Muscle layer of colon (tissue), 2 donors: ENCODE measurements at regions not wholly inside any gene's neighbourhood (a gene's known extent, or its start where the extent isn't known, plus 50 kb on each side); places are given as distances from the start of the nearest gene placed in this dataset.

Experiments
- H3K27ac ChIP-seq: one replicate; pipeline ENCODE4 v1.7.0; 2013; ENCODE audit warnings: low read depth, mild to moderate bottlenecking, low read length, moderate library complexity
- H3K27me3 ChIP-seq, 2 donors: one replicate each; pipeline ENCODE4 v1.7.0; 2013; ENCODE audit warnings: low read length in 2 of 2, mild to moderate bottlenecking in 2 of 2; ENCODE audit not compliant: insufficient read depth in 2 of 2, control insufficient read depth in 1 of 2
- H3K36me3 ChIP-seq: one replicate; pipeline ENCODE4 v1.7.0; 2013; ENCODE audit warnings: mild to moderate bottlenecking, low read length; ENCODE audit not compliant: insufficient read depth
- H3K4me1 ChIP-seq: one replicate; pipeline ENCODE4 v1.7.0; 2013; ENCODE audit warnings: mild to moderate bottlenecking, low read length; ENCODE audit not compliant: insufficient read depth
- H3K4me3 ChIP-seq, 2 donors: one replicate each; pipeline ENCODE4 v1.7.0; 2013; ENCODE audit warnings: low read length in 2 of 2, low read depth in 1 of 2, mild to moderate bottlenecking in 1 of 2, moderate library complexity in 1 of 2
- H3K9ac ChIP-seq: one replicate; pipeline ENCODE4 v1.7.0; 2013; ENCODE audit warnings: low read length
- H3K9me3 ChIP-seq: one replicate; pipeline ENCODE4 v1.7.0; 2013; ENCODE audit warnings: mild to moderate bottlenecking, low read length
- donor health status: abdominal sarcoma.
- donor health status: Adenocarcinoma of cecum.

DNA sequence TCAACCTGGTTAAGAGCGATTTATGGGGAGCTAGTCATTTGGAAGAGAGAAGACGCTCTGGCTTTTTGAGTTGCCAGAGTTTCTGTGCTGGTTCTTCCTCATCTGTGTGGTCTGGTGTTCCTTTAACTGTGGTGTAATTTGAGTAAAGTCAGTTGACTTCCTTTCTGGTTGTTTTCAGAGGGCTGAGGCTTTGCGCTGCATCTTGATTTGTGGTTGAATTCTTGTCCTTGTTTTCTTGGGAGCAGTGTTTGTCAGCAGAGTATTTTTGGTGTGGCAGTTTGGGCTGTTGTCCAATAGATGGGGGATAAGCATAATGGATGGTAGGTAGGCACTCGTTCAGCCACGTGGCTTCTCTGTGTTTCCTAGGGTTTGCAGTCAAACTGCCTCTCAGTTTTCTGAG, 2143.2 kb upstream of the TENM3 start:
- Histone ChIP-seq H3K4me1 (no peaks in the 10 kb centered on the region), H3K36me3 (no peaks in the 10 kb centered on the region), H3K27me3 (no peaks in the 10 kb centered on the region), H3K4me3 (no peak overlapping the region), H3K27ac (no peak overlapping the region), H3K9ac (no peak overlapping the region), H3K9me3 (no peaks in the 10 kb centered on the region)

DNA sequence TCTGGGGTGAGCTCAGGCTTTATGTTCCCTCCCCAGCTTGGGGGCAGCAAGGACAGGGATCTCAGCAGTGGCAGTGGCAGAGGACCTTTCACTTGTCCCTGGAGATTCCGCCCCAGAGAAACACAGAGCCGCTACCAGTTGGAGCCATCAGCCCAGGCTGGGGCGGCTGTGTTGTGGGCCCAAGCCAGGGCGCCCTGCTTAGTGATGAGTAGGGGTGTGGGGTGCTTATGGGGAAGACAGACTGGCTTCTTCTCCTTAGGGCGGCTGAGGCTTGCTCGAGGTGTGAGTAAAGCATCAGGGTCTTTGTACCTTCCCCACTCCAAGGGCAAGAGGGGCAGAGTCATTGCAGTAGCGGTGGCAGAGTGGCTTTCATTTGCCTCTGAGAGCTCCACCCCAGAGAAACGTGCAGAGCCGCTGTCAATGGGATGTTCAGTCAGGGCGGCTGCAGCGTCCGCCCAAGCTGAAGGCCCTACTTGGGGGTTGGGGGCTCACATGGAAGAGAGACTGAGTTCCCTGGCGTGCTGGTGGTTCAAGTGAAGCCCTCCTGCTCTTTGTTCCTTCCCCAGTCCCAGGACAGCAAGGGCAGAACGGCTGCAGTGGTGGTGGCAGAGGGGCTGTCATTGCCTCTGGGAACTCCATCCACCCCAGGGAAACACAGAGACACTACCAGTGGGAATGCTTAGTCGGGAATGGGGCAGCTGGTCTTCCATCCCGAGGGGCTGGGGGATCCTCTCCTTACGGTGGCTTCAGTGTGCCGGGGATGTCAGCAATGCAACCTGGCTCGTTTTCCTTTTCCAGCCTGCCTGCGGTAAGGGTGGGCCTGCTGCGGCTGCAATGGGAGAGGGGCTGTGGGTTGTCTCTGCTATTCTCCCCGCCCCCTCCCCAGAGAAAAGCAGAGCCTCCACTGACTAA, 2142.5 kb upstream of the TENM3 start:
- H3K4me3 ChIP-seq, result no peak overlapping the region
- no peaks in the 10 kb centered on the region for H3K9me3 ChIP-seq
- no peaks in the 10 kb centered on the region for H3K4me1 ChIP-seq
- no peak overlapping the region for H3K27ac ChIP-seq
- H3K36me3 ChIP-seq, result no peaks in the 10 kb centered on the region
- H3K27me3 ChIP-seq, result no peaks in the 10 kb centered on the region
- H3K9ac ChIP-seq, result no peak overlapping the region

DNA sequence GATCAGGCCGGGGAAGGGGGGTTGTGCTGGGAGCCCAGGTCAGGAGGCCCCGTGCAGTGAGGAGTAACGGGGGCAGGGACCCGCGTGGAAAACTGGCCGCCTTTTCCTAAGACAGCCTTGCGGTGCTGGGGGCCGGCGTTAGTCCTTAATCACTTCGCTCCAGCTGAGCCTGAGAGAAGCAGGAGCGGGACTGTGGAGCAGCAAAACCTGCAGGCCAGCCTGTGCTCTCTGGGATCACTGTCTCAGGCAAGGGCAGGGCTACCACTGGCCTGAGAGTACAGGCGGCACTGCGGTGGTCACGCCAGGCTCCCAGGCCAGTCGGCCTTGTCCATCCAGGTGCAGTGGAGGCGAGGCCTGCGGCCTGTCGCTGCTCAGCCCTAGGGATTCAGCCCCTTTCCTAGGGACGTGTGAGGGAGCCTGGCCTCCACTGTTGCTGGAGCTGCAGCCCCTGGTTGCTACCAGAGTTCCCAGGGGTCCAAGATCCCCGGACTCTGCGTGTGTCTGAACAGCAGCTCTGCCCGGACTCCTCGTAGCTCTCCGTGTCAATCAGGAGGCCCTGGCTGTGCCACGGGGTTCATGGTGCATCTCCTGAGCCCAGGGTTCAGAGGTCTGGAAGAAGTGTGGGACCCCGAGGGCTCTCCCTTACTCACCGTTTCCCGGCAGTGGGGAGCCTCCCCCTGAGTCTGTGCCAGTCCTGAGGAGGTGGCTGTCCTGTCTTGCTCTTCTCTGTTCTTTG, 2141.7 kb upstream of the TENM3 start:
- Histone ChIP-seq H3K27ac (no peak overlapping the region), H3K27me3 (no peaks in the 10 kb centered on the region), H3K36me3 (no peaks in the 10 kb centered on the region), H3K9me3 (no peaks in the 10 kb centered on the region), H3K4me1 (no peaks in the 10 kb centered on the region), H3K9ac (no peak overlapping the region), H3K4me3 (no peak overlapping the region)

DNA sequence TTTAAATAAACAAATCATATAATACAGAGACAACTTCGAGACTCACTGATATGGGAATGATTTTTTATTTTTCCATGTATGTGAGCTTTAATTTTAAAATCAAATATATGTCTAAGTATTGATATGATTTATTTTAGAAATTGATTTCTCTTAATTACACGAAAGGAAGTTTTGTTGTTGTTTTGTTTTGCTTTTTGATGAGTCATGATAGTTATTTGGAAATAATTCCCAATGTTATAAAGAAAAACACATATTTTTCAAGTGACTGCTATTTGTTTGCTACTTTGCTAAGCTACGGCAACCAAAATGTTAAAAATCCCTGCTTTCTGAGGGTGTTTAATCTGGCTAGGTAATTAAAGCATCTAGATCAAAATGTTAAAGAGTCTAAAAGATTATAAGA, 2139.4 kb upstream of the TENM3 start:
- no peaks in the 10 kb centered on the region for H3K4me1 ChIP-seq
- no peak overlapping the region for H3K27ac ChIP-seq
- H3K9me3 ChIP-seq, result no peaks in the 10 kb centered on the region
- no peak overlapping the region for H3K4me3 ChIP-seq
- no peaks in the 10 kb centered on the region for H3K27me3 ChIP-seq
- H3K9ac ChIP-seq, result no peak overlapping the region
- no peaks in the 10 kb centered on the region for H3K36me3 ChIP-seq

DNA sequence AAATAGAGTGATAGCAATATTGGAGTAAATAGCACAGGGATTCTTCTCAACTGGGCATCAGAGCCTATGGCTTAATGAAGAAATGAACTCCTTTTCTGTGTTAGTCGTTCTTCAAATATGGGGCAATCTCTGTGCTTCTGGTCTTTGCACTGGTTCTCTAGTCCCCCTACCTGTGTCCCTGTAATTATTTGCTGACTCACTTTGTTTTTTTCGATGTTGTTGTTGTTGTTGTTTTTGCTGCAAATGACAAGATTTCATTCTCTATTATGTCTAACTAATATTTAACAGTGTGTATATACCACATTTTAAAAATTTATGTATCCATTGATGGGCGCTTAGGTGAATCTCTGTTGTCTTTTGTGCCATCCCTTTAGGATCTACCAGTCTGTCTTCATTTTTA, 2137.8 kb upstream of the TENM3 start:
- Histone ChIP-seq H3K9ac (no peak overlapping the region), H3K4me1 (no peaks in the 10 kb centered on the region), H3K9me3 (no peaks in the 10 kb centered on the region), H3K4me3 (no peak overlapping the region), H3K36me3 (no peaks in the 10 kb centered on the region), H3K27ac (no peak overlapping the region), H3K27me3 (no peaks in the 10 kb centered on the region)

DNA sequence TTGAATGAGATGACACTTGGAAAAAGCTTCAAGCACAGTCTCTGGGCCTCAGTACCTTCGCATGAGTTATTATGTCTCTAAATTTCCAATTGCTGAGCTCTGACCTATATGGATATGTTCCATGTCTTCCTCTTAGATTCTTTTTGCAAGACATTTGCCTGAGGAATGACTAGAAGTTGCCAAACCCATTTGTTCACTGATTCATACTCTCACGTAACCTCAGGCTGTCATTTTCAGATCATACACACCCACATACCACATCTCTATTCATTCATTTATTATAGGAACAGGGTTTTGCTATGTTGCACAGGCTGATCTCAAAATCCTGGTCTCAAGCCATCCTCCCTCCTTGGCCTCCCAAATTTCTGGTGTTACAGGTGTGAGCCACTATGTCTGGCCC, 2137.1 kb upstream of the TENM3 start:
- no peak overlapping the region for H3K4me3 ChIP-seq
- H3K27me3 ChIP-seq, result no peaks in the 10 kb centered on the region
- no peak overlapping the region for H3K27ac ChIP-seq
- H3K9me3 ChIP-seq, result no peaks in the 10 kb centered on the region
- no peaks in the 10 kb centered on the region for H3K36me3 ChIP-seq
- no peak overlapping the region for H3K9ac ChIP-seq
- H3K4me1 ChIP-seq, result no peaks in the 10 kb centered on the region

DNA sequence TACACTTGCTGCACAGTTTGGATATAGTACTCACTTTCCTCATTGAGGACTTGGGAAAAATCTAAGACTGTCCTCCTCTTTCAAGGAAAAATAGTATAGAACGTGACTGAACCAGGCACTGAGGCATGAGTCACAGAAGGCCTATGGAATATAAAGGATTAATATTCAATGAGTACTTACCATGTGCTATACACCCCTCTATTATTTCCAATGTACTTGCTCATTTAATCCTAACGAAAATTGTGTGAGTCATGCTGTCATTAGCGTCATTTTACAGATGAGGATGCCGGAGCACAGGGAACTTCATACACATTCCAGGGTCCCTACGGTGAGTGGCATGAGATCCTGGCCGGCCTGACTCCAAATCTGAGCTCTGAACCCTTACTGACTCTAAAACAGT, 2136.2 kb upstream of the TENM3 start:
- H3K9ac ChIP-seq, result no peak overlapping the region

DNA sequence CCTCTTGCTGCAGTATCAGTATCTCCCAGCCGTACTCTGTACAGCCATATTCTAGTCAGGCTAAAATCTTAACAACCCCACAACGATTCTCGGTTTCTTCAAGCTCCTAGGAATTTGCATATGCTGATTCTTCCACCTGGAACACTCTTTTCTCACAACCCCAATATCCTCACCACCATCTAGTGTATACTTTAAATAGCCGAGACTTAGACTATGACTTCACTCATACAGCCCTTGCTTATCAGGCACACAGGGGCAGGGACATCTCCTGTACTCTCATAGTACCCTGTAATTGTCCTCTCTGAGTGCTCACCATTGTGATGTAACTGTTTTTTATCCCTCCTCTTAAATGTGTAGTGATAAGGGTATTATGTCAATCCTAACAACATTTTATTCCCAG, 2126.4 kb upstream of the TENM3 start:
- no peaks in the 10 kb centered on the region for H3K9me3 ChIP-seq
- no peak overlapping the region for H3K27ac ChIP-seq
- no peaks in the 10 kb centered on the region for H3K36me3 ChIP-seq
- no peaks in the 10 kb centered on the region for H3K4me1 ChIP-seq
- H3K4me3 ChIP-seq, result no peak overlapping the region
- H3K27me3 ChIP-seq, result no peaks in the 10 kb centered on the region
- H3K9ac ChIP-seq, result no peak overlapping the region

More for the DNA sequence above, 2136.2 kb upstream of the TENM3 start:
- no peaks in the 10 kb centered on the region for H3K9me3 ChIP-seq
- no peaks in the 10 kb centered on the region for H3K36me3 ChIP-seq
- H3K27me3 ChIP-seq, result no peaks in the 10 kb centered on the region
- H3K4me3 ChIP-seq, result no peak overlapping the region
- no peaks in the 10 kb centered on the region for H3K4me1 ChIP-seq
- H3K27ac ChIP-seq, result no peak overlapping the region

DNA sequence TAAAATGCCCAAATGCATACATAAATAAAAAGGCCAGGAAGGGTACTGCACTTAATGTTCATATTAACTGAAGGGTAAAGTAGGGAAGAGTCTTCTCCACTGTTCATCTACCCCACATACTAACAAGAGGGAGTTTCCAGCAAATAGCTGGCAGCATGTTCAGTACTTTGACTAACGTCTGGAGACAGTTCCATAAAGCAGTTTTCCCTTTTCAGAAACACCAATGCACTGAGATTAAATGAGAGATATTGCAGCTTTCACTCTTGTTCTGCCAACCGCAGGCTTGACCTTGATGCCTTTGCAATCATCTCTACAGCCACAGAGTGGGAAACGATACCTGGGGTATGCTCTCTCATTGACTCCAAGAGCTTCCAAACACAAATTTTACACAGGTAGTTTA, 2123.1 kb upstream of the TENM3 start:
- H3K27me3 ChIP-seq, result no peaks in the 10 kb centered on the region
- H3K4me1 ChIP-seq, result no peaks in the 10 kb centered on the region
- H3K4me3 ChIP-seq, result no peak overlapping the region
- no peak overlapping the region for H3K27ac ChIP-seq
- no peak overlapping the region for H3K9ac ChIP-seq
- no peaks in the 10 kb centered on the region for H3K36me3 ChIP-seq
- no peaks in the 10 kb centered on the region for H3K9me3 ChIP-seq

DNA sequence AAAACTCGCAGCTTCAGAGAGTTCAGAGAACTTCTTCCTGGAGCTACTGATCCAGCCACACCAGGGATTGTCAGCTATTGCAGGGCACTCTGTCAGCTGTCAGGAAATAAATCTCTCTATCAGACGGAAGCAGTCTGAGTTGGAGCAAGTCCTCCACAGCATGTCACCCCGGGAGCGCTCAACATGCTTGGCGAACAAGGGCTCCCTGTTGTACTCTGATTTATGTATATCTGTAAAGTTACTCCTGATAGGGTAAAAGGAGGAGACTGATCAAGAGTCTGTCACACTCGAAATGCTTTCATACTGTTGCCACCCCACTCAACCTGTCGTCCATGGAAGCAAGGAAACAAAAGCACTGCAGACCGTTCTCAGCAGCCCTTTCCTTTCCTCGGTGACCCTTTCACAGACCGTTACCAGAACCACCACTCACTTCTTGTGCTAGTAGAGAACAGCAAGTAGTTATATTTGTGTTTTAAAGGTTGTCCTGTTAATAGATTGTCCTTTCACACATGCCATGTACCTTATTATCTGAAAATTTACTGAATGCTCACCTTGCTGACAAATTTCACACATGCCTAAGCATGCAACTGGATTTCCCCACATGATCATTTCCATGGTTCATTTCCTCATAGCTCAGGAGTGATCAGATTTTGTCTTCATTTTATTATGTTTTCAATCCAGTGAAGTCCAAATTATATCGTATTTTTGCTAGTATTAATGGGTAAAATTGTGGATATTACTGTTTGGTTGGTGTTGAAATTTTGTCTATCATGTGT, 2108.9 kb upstream of the TENM3 start:
- Histone ChIP-seq H3K9me3 (no peaks in the 10 kb centered on the region), H3K4me3 (no peak overlapping the region), H3K9ac (no peak overlapping the region), H3K4me1 (no peaks in the 10 kb centered on the region), H3K36me3 (no peaks in the 10 kb centered on the region), H3K27ac (no peak overlapping the region), H3K27me3 (no peaks in the 10 kb centered on the region)

DNA sequence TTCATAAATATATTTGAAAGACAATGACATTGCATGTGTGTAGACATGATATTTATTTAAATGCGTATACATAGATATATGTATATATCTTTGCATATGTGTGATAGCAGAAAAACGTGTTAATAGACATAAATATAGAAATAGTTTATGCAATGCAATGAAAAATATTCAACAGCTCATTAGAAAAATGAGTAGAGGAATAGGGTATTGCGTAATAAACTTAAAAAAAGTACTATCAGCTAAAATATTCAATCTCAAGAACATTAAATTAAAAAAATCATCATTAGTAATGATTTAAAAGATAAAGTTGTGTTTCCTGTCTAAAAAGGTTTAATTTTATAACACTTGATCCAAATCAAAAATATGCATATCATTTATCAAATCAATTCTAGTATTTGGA, 2101.5 kb upstream of the TENM3 start:
- Histone ChIP-seq H3K27me3 (no peaks in the 10 kb centered on the region), H3K9ac (no peak overlapping the region), H3K36me3 (no peaks in the 10 kb centered on the region), H3K9me3 (no peaks in the 10 kb centered on the region), H3K4me3 (no peak overlapping the region), H3K27ac (no peak overlapping the region), H3K4me1 (no peaks in the 10 kb centered on the region)
